NCI-H526 (cell line): ENCODE measurements at regions not wholly inside any gene's neighbourhood (a gene's known extent, or its start where the extent isn't known, plus 50 kb on each side); places are given as distances from the start of the nearest gene placed in this dataset.

Experiments used
- DNase-seq, 2 experiments: peaks; one replicate each; lab custom pipeline; 2025; lab: John Stamatoyannopoulos, UW

- DNase-seq, result no peak
Measured at GRCh38 chr2:144693179-144693578, 173.3 kb upstream of the ZEB2 start.

- DNase-seq, result no peak
Measured at GRCh38 chr2:144692661-144693060, 172.7 kb upstream of the ZEB2 start.

DNA sequence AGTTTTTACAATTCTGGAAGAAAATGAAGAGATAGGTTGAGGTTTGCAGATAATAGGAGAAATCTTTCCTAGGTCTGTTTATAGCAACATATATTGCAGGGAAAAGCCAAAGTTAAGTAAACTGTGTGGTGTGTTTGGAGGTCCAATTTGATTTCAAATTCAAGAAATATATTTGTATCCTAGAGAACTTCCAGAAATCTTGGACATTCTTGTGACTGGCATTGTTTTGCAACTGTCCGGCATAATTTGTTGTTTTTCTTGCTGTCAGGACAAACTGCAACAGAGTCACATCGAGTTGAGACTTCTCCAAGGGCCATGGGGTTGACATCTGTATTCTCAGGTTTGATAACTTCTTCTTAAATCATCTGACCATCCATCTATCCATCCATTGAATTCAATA, 170.9 kb upstream of the ZEB2 start:
- no peak for DNase-seq

- no peak for DNase-seq
Measured at GRCh38 chr2:144686518-144687215, 166.7 kb upstream of the ZEB2 start.

GRCh38 chr2:144683966-144684365, 164.0 kb upstream of the ZEB2 start:
- DNase-seq, result no peak

DNA sequence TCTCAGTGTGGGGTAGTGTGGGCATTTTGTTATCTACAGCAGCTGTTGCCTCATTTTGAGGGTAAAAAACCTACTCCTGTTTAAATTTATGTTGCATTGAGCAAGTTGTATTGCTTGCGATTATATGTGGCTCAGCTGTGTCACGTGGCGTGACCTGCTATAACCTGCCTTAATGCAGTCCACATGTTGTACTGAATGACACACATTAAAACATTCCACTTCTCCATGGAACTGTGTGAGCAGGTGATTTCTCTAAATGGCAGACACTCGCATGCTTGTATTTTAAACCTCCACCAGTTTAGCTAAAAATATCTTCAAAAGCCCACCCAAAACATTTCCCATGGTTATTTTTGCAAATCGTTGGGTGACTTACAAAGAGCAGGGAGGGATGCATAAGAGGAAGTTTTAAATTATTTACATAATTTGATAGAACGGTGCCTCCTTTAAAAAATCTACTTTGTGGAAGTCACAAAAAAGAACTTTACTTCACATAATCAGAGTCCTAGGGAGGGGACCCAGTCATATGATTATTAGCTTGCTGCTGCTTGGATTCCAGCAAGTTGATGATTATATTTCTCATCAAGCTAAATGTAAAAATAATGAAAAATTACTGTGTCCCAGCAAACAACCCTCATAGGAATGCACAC, 163.3 kb upstream of the ZEB2 start:
- no peak for DNase-seq

DNA sequence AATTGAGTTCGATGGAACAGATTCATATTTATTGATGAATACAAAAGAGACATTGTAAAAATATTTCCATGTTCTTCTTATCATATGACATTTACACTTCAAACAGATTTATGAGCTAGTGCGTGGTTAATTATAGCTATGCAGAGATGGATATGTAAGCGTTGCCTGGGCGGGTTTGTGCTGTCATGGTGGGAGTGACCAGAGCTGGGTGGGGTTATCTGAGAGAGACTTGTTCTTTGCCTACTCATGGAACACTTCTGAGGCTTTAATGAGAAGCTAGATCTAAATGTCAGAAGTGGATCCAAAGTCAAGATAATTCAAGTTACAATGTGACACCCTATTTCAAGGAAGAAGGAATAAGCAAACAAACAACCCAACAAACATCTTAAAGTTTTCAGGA, 162.3 kb upstream of the ZEB2 start:
- peak; percentile 80 to 86 for DNase-seq

DNA sequence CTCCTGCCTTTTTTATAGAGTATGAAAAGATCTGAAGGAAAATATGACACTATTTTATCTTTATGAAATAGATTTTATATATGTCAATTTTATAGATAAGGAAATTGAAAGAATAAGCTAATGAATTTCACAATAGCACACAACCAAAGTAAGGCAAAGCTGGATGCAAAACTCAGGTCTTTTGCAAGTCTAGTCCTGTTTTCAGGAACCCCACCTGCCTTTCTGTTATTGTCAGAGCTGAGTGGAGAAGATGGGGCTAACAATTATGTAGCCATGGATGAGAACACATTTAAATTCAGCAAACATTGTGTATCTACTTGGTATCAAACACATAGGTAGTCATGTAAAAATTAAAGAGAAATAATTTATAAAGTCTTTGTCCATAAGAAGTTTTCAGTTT, 161.5 kb upstream of the ZEB2 start:
- DNase-seq, result peak; percentile 85 to 89

GRCh38 chr2:144679942-144680341, 160.0 kb upstream of the ZEB2 start:
- peak; percentile 65 to 81 for DNase-seq

GRCh38 chr2:144678736-144679135, 158.8 kb upstream of the ZEB2 start:
- peak in 1 of 2 experiments; percentile 15 for DNase-seq

- no peak for DNase-seq
Measured at GRCh38 chr2:144675731-144676130, 155.8 kb upstream of the ZEB2 start.

GRCh38 chr2:144675331-144675730, 155.4 kb upstream of the ZEB2 start:
- no peak for DNase-seq

DNA sequence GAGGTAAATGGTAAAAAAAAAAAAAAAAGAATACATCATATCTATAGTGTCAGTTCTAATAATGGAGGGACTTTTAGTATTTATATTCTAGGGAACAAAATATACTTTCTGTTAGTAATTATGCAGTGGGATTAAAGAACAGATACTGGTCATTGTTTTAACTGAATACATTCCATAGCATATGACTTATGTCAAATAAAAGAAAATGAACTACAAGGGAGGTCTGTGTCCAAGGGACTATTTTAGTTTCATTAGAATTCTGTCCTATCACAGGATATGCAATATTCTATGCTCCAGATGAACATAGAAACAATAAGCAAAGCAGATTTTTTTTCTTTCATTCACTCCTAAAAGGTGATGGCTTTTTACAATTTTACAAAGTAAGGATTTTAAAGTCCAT, 154.2 kb upstream of the ZEB2 start:
- no peak for DNase-seq

GRCh38 chr2:144673456-144673855, 153.5 kb upstream of the ZEB2 start:
- DNase-seq, result no peak

GRCh38 chr2:144671695-144672455, 152.0 kb upstream of the ZEB2 start:
- peak; percentile 4 to 7 for DNase-seq

- no peak for DNase-seq
Measured at GRCh38 chr2:144670738-144671137, 150.8 kb upstream of the ZEB2 start.

DNA sequence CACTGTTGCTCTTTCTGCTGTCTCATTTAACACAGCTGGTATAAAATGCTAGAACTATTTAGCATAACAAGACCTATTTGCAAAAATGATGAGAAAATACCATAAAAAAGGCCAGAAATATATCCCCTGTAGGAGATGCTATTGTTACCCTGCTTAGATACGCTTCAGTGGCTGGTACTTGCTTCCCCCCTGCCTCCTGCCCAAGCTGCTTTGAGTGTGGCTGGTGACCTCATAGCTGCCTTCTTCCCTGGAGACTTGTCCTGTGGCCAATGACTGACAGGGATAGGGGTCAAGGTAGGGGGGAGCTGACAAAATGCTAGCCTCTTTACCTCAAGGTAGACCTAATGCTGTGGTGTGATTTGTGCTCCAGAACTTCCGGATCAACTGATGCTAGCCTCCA, 150.2 kb upstream of the ZEB2 start:
- DNase-seq, result no peak

DNA sequence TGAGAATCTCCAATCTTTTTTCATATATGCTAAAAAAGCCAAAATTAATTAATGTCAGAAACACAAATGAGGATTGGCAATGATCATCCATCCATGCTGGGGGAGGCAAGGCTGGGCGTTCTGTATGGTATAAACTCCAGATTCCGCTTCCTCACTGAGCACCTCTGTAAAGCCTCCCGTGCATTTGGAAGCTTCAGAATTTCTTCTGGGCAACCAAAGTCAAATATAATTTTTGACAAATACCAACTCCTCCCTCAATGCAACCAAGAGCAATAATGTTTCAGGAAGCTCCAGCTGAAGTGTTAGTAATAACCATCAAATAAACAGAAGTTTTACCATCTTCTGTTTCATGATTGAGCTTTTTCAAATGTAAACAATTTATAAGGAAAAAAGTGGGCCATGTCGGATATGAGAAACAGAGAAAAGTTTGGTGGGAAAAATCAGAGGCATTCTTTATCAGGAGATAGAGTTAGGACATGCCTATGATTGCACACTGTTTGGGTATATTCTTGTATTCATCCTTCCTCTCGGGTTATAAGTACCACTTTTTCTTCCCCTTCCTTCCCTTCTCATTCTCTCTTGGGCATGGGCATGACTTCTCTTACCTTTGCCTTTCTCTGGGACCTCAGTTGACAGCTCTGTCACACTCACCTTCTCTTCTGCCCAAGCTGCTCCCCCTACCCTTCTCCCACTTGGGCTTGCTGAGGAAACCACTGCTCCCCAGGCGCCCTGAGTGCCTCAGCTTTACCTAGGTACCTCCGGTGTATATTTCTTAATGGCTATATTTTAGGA, 149.5 kb upstream of the ZEB2 start:
- no peak for DNase-seq

DNA sequence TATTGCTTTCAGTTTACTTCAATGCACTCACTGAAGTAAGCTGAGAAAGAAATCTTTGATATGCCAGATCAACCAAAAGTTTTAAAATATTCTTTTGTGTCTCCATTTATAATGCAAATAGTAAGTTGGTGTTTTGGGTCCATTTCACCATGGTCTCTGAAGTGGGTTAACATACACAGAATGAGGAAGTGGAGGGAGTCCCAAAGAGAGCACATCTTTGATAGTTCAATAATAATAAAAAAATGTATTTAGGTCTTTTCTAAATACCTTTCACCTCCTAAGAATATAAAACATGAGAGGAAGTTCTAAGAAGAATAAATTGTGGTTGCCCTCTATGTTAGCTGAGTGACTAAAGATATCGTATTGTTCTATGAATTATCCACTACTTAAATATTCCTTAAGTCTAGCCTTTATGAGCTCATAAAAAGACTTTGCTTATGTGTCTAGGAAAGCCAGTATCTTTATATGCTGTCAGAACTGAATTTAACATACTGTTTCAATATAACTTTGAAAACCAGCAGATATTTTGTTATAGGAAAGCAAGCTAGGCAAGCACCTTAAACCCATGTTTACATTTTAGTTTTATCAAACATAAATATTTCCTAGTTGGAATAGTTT, 148.7 kb upstream of the ZEB2 start:
- no peak for DNase-seq

- DNase-seq, result no peak
Measured at GRCh38 chr2:144666032-144666431, 146.1 kb upstream of the ZEB2 start.

DNA sequence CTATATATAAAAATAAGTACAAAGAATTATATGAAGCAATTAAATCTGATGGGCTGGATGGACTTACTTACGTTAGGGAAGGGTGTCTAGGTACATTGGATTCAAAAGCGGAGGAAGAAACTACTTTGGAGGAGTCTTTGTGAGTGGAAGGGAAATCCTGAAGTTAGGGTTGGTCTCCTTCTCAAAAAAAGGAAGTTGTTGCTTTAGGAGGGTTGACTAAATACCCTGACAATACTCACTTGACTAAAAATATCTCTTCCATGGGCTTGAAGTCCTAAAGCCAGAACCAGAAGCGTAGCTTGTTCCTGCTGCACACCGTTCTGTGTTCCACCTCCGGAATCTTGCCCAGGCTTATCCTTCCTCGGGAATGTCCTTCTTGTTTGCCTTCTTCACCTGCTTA, 143.3 kb upstream of the ZEB2 start:
- DNase-seq, result no peak
